Naive B cell (primary cell): ENCODE measurements at regions not wholly inside any gene's neighbourhood (a gene's known extent, or its start where the extent isn't known, plus 50 kb on each side); places are given as distances from the start of the nearest gene placed in this dataset.

Experiments used
- ATAC-seq, 2 donors: fragments of 150-1000 bp; cut with Tn5 transposase; 2 replicates each; pipeline ENCODE4 v1.10.0; 2021; ENCODE audit warnings: low read depth in 2 of 2, mild to moderate bottlenecking in 2 of 2, moderate library complexity in 2 of 2
- DNase-seq: peaks from one replicate; pipeline ENCODE4 v3.0.0; 2022
- H3K27ac Mint-ChIP-seq, 6 donors: one replicate each; pipeline ENCODE4 v1.8.0; 2020 to 2022; ENCODE audit warnings: mild to moderate bottlenecking in 6 of 6, mixed read lengths in 6 of 6, moderate library complexity in 5 of 6, inconsistent platforms in 2 of 6
- H3K27me3 Mint-ChIP-seq, 3 donors: one replicate each; pipeline ENCODE4 v1.8.0; 2021 to 2022; ENCODE audit warnings: mixed read lengths in 3 of 3, mild to moderate bottlenecking in 1 of 3
- H3K36me3 Mint-ChIP-seq, 2 donors: one replicate each; pipeline ENCODE4 v1.8.0; 2020 to 2022; ENCODE audit warnings: mixed read lengths in 2 of 2, inconsistent platforms in 1 of 2, mild to moderate bottlenecking in 1 of 2
- H3K4me1 Mint-ChIP-seq, 3 donors: one replicate each; pipeline ENCODE4 v1.8.0; 2020 to 2022; ENCODE audit warnings: mixed read lengths in 3 of 3, inconsistent platforms in 1 of 3, mild to moderate bottlenecking in 1 of 3, moderate library complexity in 1 of 3
- H3K4me3 Mint-ChIP-seq, 8 donors: one replicate each; pipeline ENCODE4 v1.8.0; 2020 to 2022; ENCODE audit warnings: mild to moderate bottlenecking in 8 of 8, mixed read lengths in 8 of 8, moderate library complexity in 8 of 8, inconsistent platforms in 2 of 8
- H3K9me3 Mint-ChIP-seq, 7 donors: one replicate each; pipeline ENCODE4 v1.8.0; 2020 to 2022; ENCODE audit warnings: mixed read lengths in 7 of 7, mild to moderate bottlenecking in 5 of 7, inconsistent platforms in 2 of 7, moderate library complexity in 1 of 7

DNA sequence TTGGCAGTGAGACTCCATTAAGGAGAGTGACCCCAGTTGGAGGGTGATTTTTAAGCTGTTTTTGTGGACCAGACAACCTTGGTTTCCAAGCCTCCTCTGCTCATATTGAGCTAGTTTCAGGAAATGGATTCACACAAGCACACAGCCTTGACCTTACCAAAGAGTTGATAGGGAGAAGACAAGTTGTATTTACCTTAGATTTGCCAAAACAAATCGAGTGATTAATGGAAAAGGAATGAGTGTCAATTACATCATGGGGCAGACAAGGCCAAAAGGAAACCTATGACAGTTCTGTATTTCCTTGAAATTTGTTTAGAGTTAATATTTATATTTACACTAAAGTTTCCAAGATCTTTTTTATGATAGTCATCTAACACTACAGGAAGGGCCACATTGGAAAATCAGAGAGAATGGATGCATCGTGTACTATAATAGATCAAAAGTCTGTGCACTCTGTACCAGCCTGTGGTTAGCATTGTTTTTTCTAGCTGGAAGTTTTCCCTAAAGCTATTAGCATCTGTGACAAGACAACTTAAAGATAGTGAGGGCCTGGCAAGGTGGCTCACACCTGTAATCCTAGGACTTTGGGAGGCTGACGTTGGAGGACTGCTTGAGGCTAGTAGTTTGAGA lies 86.0 kb upstream of the FER start:
- Mint-ChIP-seq H3K36me3 (peaks cover 0 to 5% of the 10 kb centered on the region in 2 donors), H3K9me3 (peaks cover 0 to 7% (median 5%) of the 10 kb centered on the region in 7 donors), H3K27ac (no peak overlapping the region), H3K4me1 (no peaks in the 10 kb centered on the region), H3K27me3 (peaks cover 7 to 26% (median 19%) of the 10 kb centered on the region in 3 donors), H3K4me3 (no peak overlapping the region)
- DNase-seq (no peak), ATAC-seq (no peak)

DNA sequence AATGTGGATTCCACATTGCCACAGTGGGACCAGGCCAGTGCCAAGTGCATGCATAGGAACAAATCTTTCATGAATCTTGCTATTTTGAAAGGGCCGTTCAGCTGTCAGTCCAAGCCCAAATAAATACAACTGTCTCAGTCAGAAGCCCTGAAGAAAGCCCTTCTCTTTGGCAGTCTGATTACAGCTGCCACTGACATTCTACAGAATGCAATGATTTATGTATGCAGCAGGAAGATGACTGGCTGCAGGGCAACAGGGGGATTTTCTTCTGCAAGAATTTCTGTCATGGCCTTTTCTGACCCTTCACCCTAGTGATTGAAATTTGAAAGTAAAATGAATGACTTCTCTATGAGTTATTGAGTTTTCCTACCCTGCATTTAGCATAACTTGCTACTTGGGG lies 86.7 kb upstream of the FER start:
- no peak overlapping the region for H3K27ac Mint-ChIP-seq
- H3K4me1 Mint-ChIP-seq = no peaks in the 10 kb centered on the region
- DNase-seq (no peak), ATAC-seq (no peak)
- no peak overlapping the region for H3K4me3 Mint-ChIP-seq
- peaks cover 0 to 2% of the 10 kb centered on the region in 2 donors for H3K36me3 Mint-ChIP-seq
- H3K9me3 Mint-ChIP-seq = peaks cover 0 to 3% (median 2%) of the 10 kb centered on the region in 7 donors
- H3K27me3 Mint-ChIP-seq = peaks cover 7 to 26% (median 15%) of the 10 kb centered on the region in 3 donors

DNA sequence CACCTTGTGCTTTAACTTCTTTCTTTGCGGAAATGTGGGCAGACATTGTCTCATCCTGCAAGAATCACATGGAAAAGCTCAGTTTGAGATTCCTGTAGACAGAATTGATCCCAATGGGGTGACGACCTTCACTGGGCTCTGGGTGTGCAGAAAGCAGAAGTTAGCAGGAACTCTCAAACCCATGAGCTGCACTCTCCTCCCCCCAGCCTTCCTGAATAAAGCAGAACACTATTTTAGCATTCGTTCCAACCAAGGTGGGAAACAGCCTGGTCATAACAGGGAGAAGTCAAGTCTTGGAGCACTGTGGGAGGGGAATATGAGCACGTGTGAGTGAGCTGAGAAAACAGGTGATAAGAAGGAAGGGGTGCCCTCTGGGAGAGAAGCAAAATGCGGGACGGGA lies 87.4 kb upstream of the FER start:
- DNase-seq (no peak), ATAC-seq (no peak)
- Mint-ChIP-seq H3K9me3 (no peaks in the 10 kb centered on the region), H3K27ac (no peak overlapping the region), H3K4me1 (no peaks in the 10 kb centered on the region), H3K4me3 (no peak overlapping the region), H3K27me3 (peaks cover 7 to 26% (median 14%) of the 10 kb centered on the region in 3 donors), H3K36me3 (no peaks in the 10 kb centered on the region)

DNA sequence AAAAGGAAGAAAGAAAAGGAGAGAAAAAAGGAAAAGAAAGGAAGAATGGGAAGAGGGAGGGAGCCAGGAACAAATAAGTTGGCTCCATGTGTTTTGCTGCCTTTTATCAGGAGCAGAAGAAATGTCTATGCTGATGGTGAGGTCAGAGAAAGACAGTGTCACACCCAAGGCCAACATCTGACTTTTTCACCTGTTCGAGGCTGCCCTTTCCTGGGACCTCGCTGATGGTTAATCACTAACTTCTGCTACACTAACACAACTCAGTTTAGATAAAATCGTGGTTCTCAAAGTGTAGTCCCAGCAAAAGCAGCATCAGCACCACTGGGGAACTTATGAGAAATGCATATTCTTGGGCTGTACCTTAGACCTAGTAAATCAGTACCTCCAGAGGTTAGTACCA lies 88.2 kb upstream of the FER start:
- Mint-ChIP-seq H3K27ac (no peak overlapping the region), H3K9me3 (no peaks in the 10 kb centered on the region), H3K4me3 (no peak overlapping the region), H3K27me3 (peaks cover 7 to 26% (median 14%) of the 10 kb centered on the region in 3 donors), H3K4me1 (no peaks in the 10 kb centered on the region), H3K36me3 (no peaks in the 10 kb centered on the region)
- DNase-seq (no peak), ATAC-seq (no peak)

DNA sequence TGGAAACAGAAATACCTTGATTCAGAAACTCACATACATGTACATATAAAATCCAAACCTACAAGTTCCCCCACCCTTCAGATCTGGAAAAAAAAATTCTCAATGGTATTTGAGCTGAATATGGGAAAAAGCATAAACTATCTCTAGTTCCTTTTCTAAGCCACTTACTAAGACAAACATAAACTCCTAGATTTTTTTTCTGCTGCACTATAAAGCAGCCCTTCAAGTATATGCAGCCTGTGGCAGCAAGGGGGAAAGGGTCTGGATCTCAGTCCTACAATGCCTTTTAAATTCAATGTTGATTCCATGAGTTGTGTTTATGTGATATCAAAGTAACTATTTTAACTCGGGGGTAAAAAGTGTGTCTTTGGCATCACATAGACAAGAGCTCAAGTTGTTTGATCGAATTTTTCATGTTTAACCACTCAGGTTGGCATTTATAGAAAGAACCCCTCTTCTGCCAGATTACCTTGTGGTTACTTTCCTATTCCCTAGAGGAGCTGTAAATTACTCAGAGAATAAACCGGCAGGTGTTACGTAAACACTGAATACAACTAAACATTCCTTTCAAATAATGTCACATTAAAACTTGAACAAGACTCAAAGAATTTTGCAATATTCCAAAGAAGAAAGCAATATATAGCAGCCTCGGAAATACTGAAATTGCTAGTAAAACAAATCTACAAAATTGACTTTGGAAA lies 91.8 kb upstream of the FER start:
- H3K4me1 Mint-ChIP-seq = no peaks in the 10 kb centered on the region
- no peaks in the 10 kb centered on the region for H3K9me3 Mint-ChIP-seq
- DNase-seq (no peak), ATAC-seq (no peak)
- no peak overlapping the region for H3K4me3 Mint-ChIP-seq
- no peak overlapping the region for H3K27ac Mint-ChIP-seq
- H3K27me3 Mint-ChIP-seq = peaks cover 7 to 26% (median 14%) of the 10 kb centered on the region in 3 donors
- no peaks in the 10 kb centered on the region for H3K36me3 Mint-ChIP-seq

DNA sequence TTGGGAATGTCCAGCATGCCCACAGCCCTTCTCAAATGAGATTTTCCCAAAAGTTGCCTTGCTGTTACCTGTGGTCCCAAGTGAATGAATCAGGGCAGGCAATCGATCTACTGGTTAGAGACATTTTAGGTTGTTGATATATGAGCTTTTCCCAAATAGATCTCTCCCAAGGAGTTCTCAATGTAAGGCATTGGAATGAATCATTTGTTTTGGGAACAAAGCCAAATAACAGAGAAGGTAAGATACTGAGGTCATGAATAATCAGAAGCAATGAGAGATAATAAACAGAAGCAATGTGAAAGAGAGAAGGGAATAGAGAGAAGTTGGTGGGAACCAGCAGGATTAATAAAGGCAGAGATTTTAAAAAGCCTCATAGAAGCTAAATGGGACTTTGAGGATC lies 93.6 kb upstream of the FER start:
- H3K27ac Mint-ChIP-seq = no peak overlapping the region

DNA sequence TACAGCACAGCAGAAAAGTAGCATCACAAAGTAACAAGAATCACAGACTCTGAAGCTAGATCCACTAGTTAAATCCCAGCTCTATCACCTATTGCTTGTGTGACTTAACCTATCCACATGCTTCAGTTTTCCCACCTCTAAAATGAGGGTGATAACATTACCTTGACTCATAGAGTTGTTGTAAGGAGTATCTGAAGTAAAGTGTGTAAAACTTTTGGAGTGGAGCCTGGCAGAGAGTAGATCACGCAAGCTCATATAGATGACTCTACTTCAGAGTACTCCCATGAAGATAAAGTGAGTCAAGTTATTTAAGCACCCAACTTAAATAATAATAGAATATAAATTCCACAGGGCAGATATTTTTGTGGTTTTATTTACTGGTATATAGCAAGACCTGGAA lies 94.5 kb upstream of the FER start:
- Mint-ChIP-seq H3K27ac (no peak overlapping the region), H3K36me3 (no peaks in the 10 kb centered on the region), H3K9me3 (peaks cover 0 to 7% (median 3%) of the 10 kb centered on the region in 7 donors), H3K4me3 (no peak overlapping the region), H3K4me1 (no peaks in the 10 kb centered on the region), H3K27me3 (peaks cover 3 to 14% (median 5%) of the 10 kb centered on the region in 3 donors)
- ATAC-seq = no peak
- no peak for DNase-seq

More for the DNA sequence above, 93.6 kb upstream of the FER start:
- Mint-ChIP-seq H3K4me1 (no peaks in the 10 kb centered on the region), H3K36me3 (no peaks in the 10 kb centered on the region), H3K27me3 (peaks cover 5 to 19% (median 10%) of the 10 kb centered on the region in 3 donors), H3K4me3 (no peak overlapping the region), H3K9me3 (peaks cover 0 to 2% (median 0%) of the 10 kb centered on the region in 7 donors)
- ATAC-seq (no peak), DNase-seq (no peak)

DNA sequence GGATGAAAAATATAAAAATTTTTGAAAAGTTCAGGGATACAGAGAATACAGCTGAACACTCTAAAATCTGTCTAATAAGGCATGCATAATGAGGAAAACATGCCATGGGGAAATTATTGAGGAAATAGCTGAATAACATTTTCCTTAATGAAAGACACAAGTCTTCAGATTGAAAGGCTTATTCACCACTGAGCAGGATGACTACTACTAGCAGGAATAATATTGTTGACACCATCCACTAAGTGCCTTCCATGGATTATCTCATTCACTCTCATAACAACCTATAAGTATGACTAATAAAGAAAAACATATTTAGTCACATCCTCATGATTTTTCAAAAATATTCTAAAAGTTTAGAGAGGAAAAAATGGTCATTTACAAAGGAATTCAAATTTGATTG lies 96.7 kb upstream of the FER start:
- DNase-seq = no peak
- Mint-ChIP-seq H3K9me3 (peaks cover 0 to 25% (median 18%) of the 10 kb centered on the region in 7 donors), H3K27ac (no peak overlapping the region), H3K4me1 (no peaks in the 10 kb centered on the region), H3K36me3 (peaks cover 0 to 8% of the 10 kb centered on the region in 2 donors), H3K27me3 (peaks cover 0 to 11% (median 5%) of the 10 kb centered on the region in 3 donors), H3K4me3 (no peak overlapping the region)
- ATAC-seq = no peak

DNA sequence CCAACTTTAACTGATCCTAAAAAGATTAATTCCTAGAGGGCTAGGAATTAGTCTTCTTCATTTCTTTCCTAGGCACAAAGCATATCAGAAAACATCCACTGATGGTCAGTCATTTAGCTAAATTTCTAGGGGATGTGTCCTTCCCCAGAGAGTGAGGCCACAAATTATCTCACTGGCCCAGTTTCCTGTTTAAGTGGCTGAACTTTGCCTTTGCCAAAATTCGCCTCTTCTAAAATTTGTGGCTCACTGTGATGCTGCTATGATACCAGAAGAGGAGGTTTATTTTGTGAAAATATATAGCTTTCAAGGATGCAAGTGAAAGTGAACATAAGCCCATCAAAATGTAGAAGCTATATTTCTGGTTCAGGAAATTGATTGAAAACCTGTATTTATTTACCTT lies 98.1 kb upstream of the FER start:
- DNase-seq = no peak
- Mint-ChIP-seq H3K36me3 (peaks cover 0 to 8% of the 10 kb centered on the region in 2 donors), H3K27me3 (peaks cover 0 to 11% (median 5%) of the 10 kb centered on the region in 3 donors), H3K4me1 (no peaks in the 10 kb centered on the region), H3K9me3 (peaks cover 0 to 25% (median 18%) of the 10 kb centered on the region in 7 donors), H3K4me3 (no peak overlapping the region), H3K27ac (no peak overlapping the region)
- ATAC-seq = no peak

DNA sequence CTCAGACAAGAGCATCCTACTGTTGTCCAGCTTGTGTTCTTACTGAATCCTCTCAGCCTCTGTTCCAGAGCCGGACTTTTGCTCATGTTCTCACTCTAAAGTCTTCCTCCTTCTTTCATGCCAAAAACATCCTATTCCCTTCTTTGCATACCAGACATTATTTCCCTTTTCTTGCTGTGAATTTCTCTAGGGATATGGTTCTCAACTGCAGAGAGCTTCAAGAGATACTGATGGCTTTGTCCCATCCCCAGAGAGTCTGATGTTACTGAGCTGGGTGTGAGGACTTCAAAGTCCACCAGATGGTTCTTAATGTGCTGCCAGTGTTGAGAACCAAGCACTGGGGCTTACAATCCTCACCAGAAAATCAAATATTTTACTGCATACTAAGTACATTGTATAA lies 98.6 kb upstream of the FER start:
- peaks cover 0 to 11% (median 5%) of the 10 kb centered on the region in 3 donors for H3K27me3 Mint-ChIP-seq
- H3K4me1 Mint-ChIP-seq = no peaks in the 10 kb centered on the region
- DNase-seq (no peak), ATAC-seq (no peak)
- peaks cover 0 to 8% of the 10 kb centered on the region in 2 donors for H3K36me3 Mint-ChIP-seq
- H3K27ac Mint-ChIP-seq = no peak overlapping the region
- no peak overlapping the region for H3K4me3 Mint-ChIP-seq
- H3K9me3 Mint-ChIP-seq = peaks cover 0 to 25% (median 18%) of the 10 kb centered on the region in 7 donors

DNA sequence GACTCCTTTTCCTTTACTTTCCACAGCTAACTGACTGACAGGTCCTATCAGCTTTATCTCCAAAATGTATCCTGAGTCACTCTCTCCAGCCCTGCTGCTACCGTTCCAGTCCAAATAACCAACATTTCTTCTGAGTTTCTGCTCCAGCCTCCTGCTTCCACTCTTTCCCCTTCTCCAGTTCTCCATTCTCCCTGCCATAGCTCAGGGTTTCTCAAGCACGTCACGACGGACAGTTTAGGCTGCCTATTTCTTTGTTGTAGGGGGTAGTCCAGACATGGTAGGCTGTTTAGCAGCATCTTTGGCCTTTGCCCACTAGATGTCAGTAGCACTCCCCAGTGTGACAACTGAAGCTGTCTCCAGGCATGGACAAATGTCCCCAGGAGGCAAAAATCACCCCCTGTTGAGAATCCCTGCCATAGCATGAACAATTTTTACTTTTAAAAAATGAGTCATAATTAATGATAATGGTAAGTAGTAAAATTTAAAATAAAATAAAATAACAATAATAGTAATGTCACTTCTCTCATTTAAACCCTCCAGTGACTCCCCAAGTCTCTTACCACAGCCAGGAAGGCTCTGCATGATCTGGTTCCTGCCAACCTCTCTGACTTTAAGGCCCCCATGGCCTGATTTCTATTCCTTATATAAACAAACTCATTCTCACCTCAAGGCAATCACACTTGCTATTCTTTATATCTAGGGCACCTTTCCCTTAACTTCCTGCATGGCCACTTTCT lies 105.4 kb upstream of the FER start:
- Mint-ChIP-seq H3K9me3 (peaks cover 0 to 13% (median 8%) of the 10 kb centered on the region in 7 donors), H3K27me3 (peaks cover 4 to 12% (median 5%) of the 10 kb centered on the region in 3 donors), H3K36me3 (peaks cover 0 to 7% of the 10 kb centered on the region in 2 donors), H3K4me1 (peaks cover 0 to 5% (median 4%) of the 10 kb centered on the region in 3 donors), H3K27ac (peak overlapping the region in 1 of 6 donors; percentile 2), H3K4me3 (no peak overlapping the region)
- DNase-seq (peak; percentile 39), ATAC-seq (peak; percentile 65 to 85)

DNA sequence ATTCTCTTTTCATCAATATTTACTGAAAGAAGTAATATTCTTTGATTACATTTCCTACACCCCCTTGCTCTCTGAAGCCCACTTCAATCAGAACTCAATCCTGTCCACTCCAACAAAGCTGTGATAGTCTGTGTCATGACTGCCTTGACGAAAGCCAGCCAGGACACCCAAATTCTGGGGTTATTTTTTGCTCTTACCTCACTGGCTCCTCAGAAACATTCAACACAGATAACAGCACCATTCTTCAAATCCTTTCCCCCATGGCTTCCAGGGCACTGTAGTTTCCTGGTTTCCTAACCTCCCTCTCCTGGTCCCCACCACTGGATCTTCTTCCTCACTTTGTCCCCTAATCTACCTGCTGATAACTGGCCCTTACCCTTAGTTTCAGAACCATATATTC lies 106.1 kb upstream of the FER start:
- Mint-ChIP-seq H3K9me3 (peaks cover 0 to 5% (median 1%) of the 10 kb centered on the region in 7 donors), H3K27ac (no peak overlapping the region), H3K27me3 (peaks cover 4 to 12% (median 5%) of the 10 kb centered on the region in 3 donors), H3K4me3 (no peak overlapping the region), H3K4me1 (peaks cover 0 to 5% (median 4%) of the 10 kb centered on the region in 3 donors), H3K36me3 (no peaks in the 10 kb centered on the region)
- ATAC-seq (no peak), DNase-seq (no peak)

DNA sequence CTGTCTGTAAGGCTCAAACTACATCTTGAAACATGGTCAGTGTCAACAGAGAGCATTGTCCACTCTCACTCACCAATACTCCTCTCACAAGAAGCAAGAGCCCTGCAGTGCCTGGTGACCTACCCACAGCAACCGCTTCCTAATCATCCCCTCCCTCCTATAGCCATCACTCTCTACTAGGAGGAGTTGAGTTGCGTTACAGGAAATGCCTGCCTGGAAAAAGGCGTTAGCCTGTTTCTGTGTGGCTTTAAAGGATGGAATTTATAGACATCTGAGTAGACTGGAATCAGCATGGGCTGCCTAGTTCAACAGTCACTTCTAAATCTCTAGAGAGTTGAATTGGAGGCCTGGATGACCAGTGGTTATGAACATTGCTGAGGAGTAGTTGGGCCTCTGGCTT lies 108.3 kb upstream of the FER start:
- Mint-ChIP-seq H3K27ac (no peak overlapping the region), H3K9me3 (no peaks in the 10 kb centered on the region), H3K4me3 (no peak overlapping the region), H3K36me3 (no peaks in the 10 kb centered on the region), H3K4me1 (peaks cover 0 to 7% (median 5%) of the 10 kb centered on the region in 3 donors), H3K27me3 (peaks cover 4 to 20% (median 5%) of the 10 kb centered on the region in 3 donors)
- DNase-seq (no peak), ATAC-seq (no peak)
